Breast epithelium (tissue), 4 donors: ENCODE measurements at regions not wholly inside any gene's neighbourhood (a gene's known extent, or its start where the extent isn't known, plus 50 kb on each side); places are given as distances from the start of the nearest gene placed in this dataset.

Experiments used
- DNase-seq, 2 donors: peaks; one replicate each; pipeline ENCODE4 v3.0.0-alpha.2; 2019; ENCODE audit warnings: low spot score in 2 of 2
- H3K27ac ChIP-seq, 2 donors: fragments of 200-600 bp; sonication (generic) in 1 of 2; one replicate each; pipeline ENCODE4 v1.5.1; 2016 to 2019; ENCODE audit warnings: mild to moderate bottlenecking in 1 of 2
- H3K27me3 ChIP-seq, 2 donors: fragments of 200-600 bp; sonication (generic) in 1 of 2; one replicate each; pipeline versions ENCODE4 v1.5.1 to v1.6.0; 2017 to 2019; ENCODE audit warnings: control low read depth in 1 of 2, mild to moderate bottlenecking in 1 of 2
- H3K36me3 ChIP-seq: fragments of 200-600 bp; one replicate; pipeline ENCODE4 v1.5.1; 2019
- H3K4me1 ChIP-seq, 2 donors: fragments of 200-600 bp; sonication (generic); one replicate each; pipeline ENCODE4 v1.5.1; 2016 to 2019; ENCODE audit warnings: control low read depth in 1 of 2
- H3K4me3 ChIP-seq, 3 donors: fragments of 200-600 bp; sonication (generic); 1 replicate in 2 of 3; 2 replicates in 1 of 3; pipeline ENCODE4 v1.5.1; 2016 to 2019; ENCODE audit warnings: mild to moderate bottlenecking in 3 of 3, moderate library complexity in 2 of 3
- H3K9me3 ChIP-seq, 2 donors: fragments of 200-600 bp; sonication (generic) in 1 of 2; one replicate each; pipeline ENCODE4 v1.5.1; 2016 to 2019; ENCODE audit warnings: control low read depth in 1 of 2
- CTCF ChIP-seq, 3 donors: fragments of 450-650 bp; IDR thresholded peaks; one replicate each; pipeline ENCODE4 v1.5.1; 2016 to 2017; ENCODE audit warnings: antibody characterized with exemption in 3 of 3, mild to moderate bottlenecking in 3 of 3, moderate library complexity in 3 of 3
- POLR2A ChIP-seq: fragments of 450-650 bp; IDR thresholded peaks from one replicate; pipeline ENCODE4 v1.6.1; 2016; ENCODE audit warnings: antibody characterized with exemption, mild to moderate bottlenecking, moderate library complexity
- POLR2AphosphoS5 ChIP-seq, 3 donors: sonication (generic); formaldehyde crosslinking; IDR thresholded peaks; one replicate each; pipeline ENCODE4 v1.6.1; 2017; ENCODE audit warnings: antibody characterized with exemption in 3 of 3
- intact Hi-C: fragments of 100-400 bp; cut with DNase I; formaldehyde crosslinking; loops from one replicate; pipeline ENCODE4 v1.15.1; 2023; ENCODE audit warnings: low total_unique reads

DNA sequence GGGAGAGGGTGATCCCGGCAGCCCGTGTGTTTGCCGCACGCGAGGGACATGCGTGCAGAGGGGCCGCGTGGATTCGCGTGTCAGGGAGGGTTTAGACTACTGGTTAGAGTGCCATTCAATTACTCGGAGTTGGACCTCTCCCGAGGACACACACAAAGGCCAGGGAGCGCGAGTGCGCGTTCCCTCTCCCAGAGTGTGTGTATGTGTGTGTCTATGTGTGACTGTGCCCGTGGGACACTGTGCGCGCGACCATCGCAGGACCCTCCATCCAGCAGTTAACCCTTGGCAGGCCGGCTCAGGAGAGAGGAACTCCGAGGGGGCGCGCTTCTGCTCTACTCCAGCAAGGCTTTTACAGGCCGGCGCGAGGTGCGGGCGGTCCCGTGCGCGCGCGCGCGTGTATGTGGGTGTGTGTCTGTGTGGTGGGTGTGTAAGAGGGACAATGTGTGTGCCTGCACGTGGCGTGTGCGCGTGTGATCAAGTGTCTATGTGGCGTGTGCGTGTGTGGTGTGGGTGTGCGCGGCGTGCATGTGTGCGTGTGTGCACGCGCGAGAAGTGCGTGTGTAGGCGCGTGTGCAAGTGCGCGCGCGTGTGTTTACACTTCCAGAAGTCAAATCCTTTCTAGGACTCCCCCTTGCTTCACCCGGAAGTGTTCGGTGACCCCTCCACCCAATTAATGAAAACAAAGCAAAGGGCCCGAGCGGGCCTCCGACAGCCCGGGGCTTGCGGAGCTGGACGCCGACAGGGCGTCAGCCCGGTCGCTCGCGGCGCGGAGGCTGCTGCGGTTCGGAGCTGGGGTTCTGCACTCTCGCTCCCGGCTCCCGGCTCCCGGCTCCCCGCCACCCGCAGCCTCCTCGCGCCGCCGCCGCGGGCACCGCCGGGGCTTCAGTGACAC is 75.3 kb upstream of the TBCA start:
- Histone ChIP-seq H3K4me3 (peak overlapping the region; percentile 46 to 77 (median 57)), H3K36me3 (no peaks in the 10 kb centered on the region), H3K4me1 (no peaks in the 10 kb centered on the region), H3K27ac (no peak overlapping the region), H3K27me3 (no peaks in the 10 kb centered on the region), H3K9me3 (no peaks in the 10 kb centered on the region)
- no peak for TF ChIP-seq POLR2A
- no peak for TF ChIP-seq CTCF (IDR thresholded peaks at IDR 0.05)
- no peak for TF ChIP-seq POLR2AphosphoS5 (IDR thresholded peaks at IDR 0.05)
- DNase-seq = no peak
- intact Hi-C loops = no loop called here

DNA sequence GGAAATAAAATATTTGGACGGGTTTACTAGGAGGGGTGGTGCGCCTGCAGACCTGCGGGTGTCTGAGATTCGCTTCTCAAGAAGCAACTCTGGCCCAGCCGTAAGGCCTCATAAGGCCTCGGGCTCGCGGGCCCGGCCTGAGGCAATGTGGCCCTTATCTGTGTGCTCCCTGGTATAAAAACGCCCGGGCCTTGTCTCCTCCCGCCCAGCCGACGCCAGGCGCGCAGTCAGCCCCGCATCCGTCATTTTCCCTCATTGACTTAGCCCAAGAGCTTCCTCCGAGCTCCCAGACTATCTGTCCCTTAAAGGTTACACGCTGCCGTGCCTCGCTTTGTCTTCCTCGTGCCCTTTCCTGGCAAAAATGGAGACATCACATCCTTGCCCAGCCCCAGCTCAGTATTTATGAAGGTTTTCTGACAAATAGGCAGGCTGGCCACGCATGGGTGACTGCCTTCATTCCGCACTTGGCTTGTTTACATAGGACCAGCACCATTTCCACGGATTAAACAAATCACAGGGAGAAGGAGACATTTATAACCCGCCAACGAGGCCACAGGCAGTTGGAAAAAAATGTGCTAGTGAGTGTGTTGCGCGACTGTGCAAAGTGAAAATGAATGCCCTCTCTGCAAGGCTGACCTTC is 74.5 kb upstream of the TBCA start:
- peak overlapping the region in 1 of 3 donors; percentile 77 for H3K4me3 ChIP-seq
- no peaks in the 10 kb centered on the region for H3K36me3 ChIP-seq
- TF ChIP-seq POLR2AphosphoS5 (IDR thresholded peaks at IDR 0.05) (no peak), CTCF (IDR thresholded peaks at IDR 0.05) (no peak), POLR2A (no peak)
- DNase-seq = no peak
- intact Hi-C loops = no loop called here
- H3K9me3 ChIP-seq = no peaks in the 10 kb centered on the region
- H3K27me3 ChIP-seq = no peaks in the 10 kb centered on the region
- H3K27ac ChIP-seq = no peak overlapping the region
- H3K4me1 ChIP-seq = no peaks in the 10 kb centered on the region

DNA sequence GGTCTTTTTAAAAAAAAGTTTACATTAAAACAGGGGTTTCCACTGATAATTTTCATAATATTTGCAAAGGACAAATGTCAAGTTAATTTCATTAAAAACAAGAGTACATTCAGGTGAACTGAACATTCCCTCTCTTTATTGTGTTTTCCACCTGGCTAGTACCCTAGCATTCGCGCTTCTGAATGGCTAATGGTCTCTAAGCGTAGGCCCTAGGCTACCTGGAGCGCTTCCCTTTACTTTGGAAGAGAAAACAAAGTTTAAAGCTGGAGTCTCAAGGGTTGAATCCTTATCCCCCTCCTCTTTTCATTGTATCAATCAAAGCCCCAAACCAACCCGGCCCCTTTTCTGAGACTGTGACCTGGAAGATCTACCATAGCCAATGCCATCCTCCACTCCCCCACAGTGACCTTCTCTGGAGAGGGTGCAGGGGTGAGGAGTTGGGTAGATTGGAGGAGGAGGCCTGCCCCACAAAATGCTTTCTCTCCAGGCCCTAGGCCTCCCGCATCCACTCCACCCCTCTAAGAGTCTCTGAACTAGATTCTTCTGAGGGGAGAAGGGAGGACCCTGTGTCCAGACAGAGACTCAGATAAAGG is 73.3 kb upstream of the TBCA start:
- H3K9me3 ChIP-seq = no peaks in the 10 kb centered on the region
- TF ChIP-seq POLR2A (no peak), POLR2AphosphoS5 (IDR thresholded peaks at IDR 0.05) (no peak)
- H3K27me3 ChIP-seq = no peaks in the 10 kb centered on the region
- H3K36me3 ChIP-seq = no peaks in the 10 kb centered on the region
- H3K4me3 ChIP-seq = no peak overlapping the region
- no peak for DNase-seq
- no peaks in the 10 kb centered on the region for H3K4me1 ChIP-seq
- no peak overlapping the region for H3K27ac ChIP-seq
- intact Hi-C loops = no loop called here

- Histone ChIP-seq H3K4me3 (no peak overlapping the region), H3K9me3 (no peaks in the 10 kb centered on the region), H3K4me1 (no peaks in the 10 kb centered on the region), H3K27ac (no peak overlapping the region), H3K27me3 (no peaks in the 10 kb centered on the region), H3K36me3 (no peaks in the 10 kb centered on the region)
- DNase-seq = no peak
- intact Hi-C loops = no loop called here
- no peak for TF ChIP-seq POLR2A
- no peak for TF ChIP-seq POLR2AphosphoS5 (IDR thresholded peaks at IDR 0.05)
- TF ChIP-seq CTCF (IDR thresholded peaks at IDR 0.05) = no peak
These were observed 71.7 kb upstream of the TBCA start for GRCh38 chr5:77847814-77848290.

GRCh38 chr5:77847129-77847460 is 71.0 kb upstream of the TBCA start:
- H3K27me3 ChIP-seq = no peaks in the 10 kb centered on the region
- H3K4me3 ChIP-seq = no peak overlapping the region
- no peaks in the 10 kb centered on the region for H3K4me1 ChIP-seq
- H3K9me3 ChIP-seq = no peaks in the 10 kb centered on the region
- TF ChIP-seq POLR2AphosphoS5 (IDR thresholded peaks at IDR 0.05) (no peak), CTCF (IDR thresholded peaks at IDR 0.05) (no peak), POLR2A (no peak)
- no peaks in the 10 kb centered on the region for H3K36me3 ChIP-seq
- intact Hi-C loops = no loop called here
- H3K27ac ChIP-seq = no peak overlapping the region
- DNase-seq = no peak
